ENCODE measurements at regions not wholly inside any gene's neighbourhood (a gene's known extent, or its start where the extent isn't known, plus 50 kb on each side); places are given as distances from the start of the nearest gene placed in this dataset.
"Not testable (repeated sequence)": the region's sequence is repeated elsewhere in the genome, so short reads cannot be mapped to it uniquely, and the experiment has no call there.

GRCh38 chr6:135608031-135608430, 110.5 kb upstream of the AHI1 start:
- H3K36me3 ChIP-seq (ENCODE audit: insufficient read depth, low read depth, low read length) = no peaks in the 10 kb centered on the region
- H3K27ac ChIP-seq (ENCODE audit: low read length) = no peak overlapping the region
- no peak overlapping the region for H3K4me3 ChIP-seq (ENCODE audit: low read length)
- H3K27me3 ChIP-seq (ENCODE audit: insufficient read depth, low read length) = no peaks in the 10 kb centered on the region
- no peaks in the 10 kb centered on the region for H3K4me1 ChIP-seq (ENCODE audit: insufficient read depth, low read length)
- no peak overlapping the region for H3K9ac ChIP-seq (ENCODE audit: low read depth, low read length)
- H3K9me3 ChIP-seq (ENCODE audit: insufficient read depth, low read depth, low read length) = no peaks in the 10 kb centered on the region

GRCh38 chr6:135610192-135610591, 112.7 kb upstream of the AHI1 start:
- not testable (repeated sequence) for H3K27me3 ChIP-seq (ENCODE audit: insufficient read depth, low read length); H3K4me1 ChIP-seq (ENCODE audit: insufficient read depth, low read length); H3K9ac ChIP-seq (ENCODE audit: low read depth, low read length); H3K4me3 ChIP-seq (ENCODE audit: low read length); H3K27ac ChIP-seq (ENCODE audit: low read length); H3K36me3 ChIP-seq (ENCODE audit: insufficient read depth, low read depth, low read length); H3K9me3 ChIP-seq (ENCODE audit: insufficient read depth, low read depth, low read length)

GRCh38 chr6:135616655-135617054, 119.1 kb upstream of the AHI1 start:
- Histone ChIP-seq H3K4me3 (ENCODE audit: low read length) (no peak overlapping the region), H3K27me3 (ENCODE audit: insufficient read depth, low read length) (no peaks in the 10 kb centered on the region), H3K27ac (ENCODE audit: low read length) (no peak overlapping the region), H3K4me1 (ENCODE audit: insufficient read depth, low read length) (no peaks in the 10 kb centered on the region), H3K36me3 (ENCODE audit: insufficient read depth, low read depth, low read length) (no peaks in the 10 kb centered on the region), H3K9ac (ENCODE audit: low read depth, low read length) (no peak overlapping the region), H3K9me3 (ENCODE audit: insufficient read depth, low read depth, low read length) (no peaks in the 10 kb centered on the region)

GRCh38 chr6:135617222-135617621, 119.7 kb upstream of the AHI1 start:
- Histone ChIP-seq H3K4me3 (ENCODE audit: low read length) (no peak overlapping the region), H3K9ac (ENCODE audit: low read depth, low read length) (no peak overlapping the region), H3K9me3 (ENCODE audit: insufficient read depth, low read depth, low read length) (no peaks in the 10 kb centered on the region), H3K4me1 (ENCODE audit: insufficient read depth, low read length) (no peaks in the 10 kb centered on the region), H3K27ac (ENCODE audit: low read length) (no peak overlapping the region), H3K27me3 (ENCODE audit: insufficient read depth, low read length) (no peaks in the 10 kb centered on the region), H3K36me3 (ENCODE audit: insufficient read depth, low read depth, low read length) (no peaks in the 10 kb centered on the region)

GRCh38 chr6:135622081-135622480, 124.5 kb upstream of the AHI1 start:
- no peaks in the 10 kb centered on the region for H3K27me3 ChIP-seq (ENCODE audit: insufficient read depth, low read length)
- H3K9me3 ChIP-seq (ENCODE audit: insufficient read depth, low read depth, low read length) = no peaks in the 10 kb centered on the region
- no peaks in the 10 kb centered on the region for H3K36me3 ChIP-seq (ENCODE audit: insufficient read depth, low read depth, low read length)
- H3K4me3 ChIP-seq (ENCODE audit: low read length) = no peak overlapping the region
- H3K27ac ChIP-seq (ENCODE audit: low read length) = no peak overlapping the region
- no peaks in the 10 kb centered on the region for H3K4me1 ChIP-seq (ENCODE audit: insufficient read depth, low read length)
- no peak overlapping the region for H3K9ac ChIP-seq (ENCODE audit: low read depth, low read length)

GRCh38 chr6:135623979-135624378, 126.4 kb upstream of the AHI1 start:
- H3K27ac ChIP-seq (ENCODE audit: low read length) = no peak overlapping the region
- H3K9ac ChIP-seq (ENCODE audit: low read depth, low read length) = no peak overlapping the region
- H3K27me3 ChIP-seq (ENCODE audit: insufficient read depth, low read length) = no peaks in the 10 kb centered on the region
- no peak overlapping the region for H3K4me3 ChIP-seq (ENCODE audit: low read length)
- no peaks in the 10 kb centered on the region for H3K9me3 ChIP-seq (ENCODE audit: insufficient read depth, low read depth, low read length)
- H3K36me3 ChIP-seq (ENCODE audit: insufficient read depth, low read depth, low read length) = no peaks in the 10 kb centered on the region
- no peaks in the 10 kb centered on the region for H3K4me1 ChIP-seq (ENCODE audit: insufficient read depth, low read length)

- no peak overlapping the region for H3K9ac ChIP-seq (ENCODE audit: low read depth, low read length)
- no peaks in the 10 kb centered on the region for H3K9me3 ChIP-seq (ENCODE audit: insufficient read depth, low read depth, low read length)
- H3K36me3 ChIP-seq (ENCODE audit: insufficient read depth, low read depth, low read length) = no peaks in the 10 kb centered on the region
- H3K4me1 ChIP-seq (ENCODE audit: insufficient read depth, low read length) = no peaks in the 10 kb centered on the region
- H3K27ac ChIP-seq (ENCODE audit: low read length) = no peak overlapping the region
- H3K27me3 ChIP-seq (ENCODE audit: insufficient read depth, low read length) = no peaks in the 10 kb centered on the region
- H3K4me3 ChIP-seq (ENCODE audit: low read length) = no peak overlapping the region
Measured at GRCh38 chr6:135624402-135625295, 127.1 kb upstream of the AHI1 start.

- not testable (repeated sequence) for H3K9ac ChIP-seq (ENCODE audit: low read depth, low read length); H3K36me3 ChIP-seq (ENCODE audit: insufficient read depth, low read depth, low read length); H3K4me3 ChIP-seq (ENCODE audit: low read length); H3K9me3 ChIP-seq (ENCODE audit: insufficient read depth, low read depth, low read length); H3K27me3 ChIP-seq (ENCODE audit: insufficient read depth, low read length); H3K4me1 ChIP-seq (ENCODE audit: insufficient read depth, low read length); H3K27ac ChIP-seq (ENCODE audit: low read length)
Measured at GRCh38 chr6:135626001-135626400, 128.5 kb upstream of the AHI1 start.

- Histone ChIP-seq H3K36me3 (ENCODE audit: insufficient read depth, low read depth, low read length) (no peaks in the 10 kb centered on the region), H3K4me1 (ENCODE audit: insufficient read depth, low read length) (no peaks in the 10 kb centered on the region), H3K27me3 (ENCODE audit: insufficient read depth, low read length) (no peaks in the 10 kb centered on the region), H3K27ac (ENCODE audit: low read length) (no peak overlapping the region), H3K9me3 (ENCODE audit: insufficient read depth, low read depth, low read length) (no peaks in the 10 kb centered on the region), H3K4me3 (ENCODE audit: low read length) (no peak overlapping the region), H3K9ac (ENCODE audit: low read depth, low read length) (no peak overlapping the region)
Measured at GRCh38 chr6:135627092-135627715, 129.7 kb upstream of the AHI1 start.

GRCh38 chr6:135630789-135631376, 133.3 kb upstream of the AHI1 start:
- H3K9me3 ChIP-seq (ENCODE audit: insufficient read depth, low read depth, low read length) = no peaks in the 10 kb centered on the region
- H3K27ac ChIP-seq (ENCODE audit: low read length) = no peak overlapping the region
- H3K4me1 ChIP-seq (ENCODE audit: insufficient read depth, low read length) = no peaks in the 10 kb centered on the region
- H3K36me3 ChIP-seq (ENCODE audit: insufficient read depth, low read depth, low read length) = no peaks in the 10 kb centered on the region
- no peak overlapping the region for H3K9ac ChIP-seq (ENCODE audit: low read depth, low read length)
- no peaks in the 10 kb centered on the region for H3K27me3 ChIP-seq (ENCODE audit: insufficient read depth, low read length)
- H3K4me3 ChIP-seq (ENCODE audit: low read length) = no peak overlapping the region

GRCh38 chr6:135631821-135632220, 134.3 kb upstream of the AHI1 start:
- Histone ChIP-seq H3K36me3 (ENCODE audit: insufficient read depth, low read depth, low read length) (no peaks in the 10 kb centered on the region), H3K27me3 (ENCODE audit: insufficient read depth, low read length) (no peaks in the 10 kb centered on the region), H3K4me1 (ENCODE audit: insufficient read depth, low read length) (no peaks in the 10 kb centered on the region), H3K9ac (ENCODE audit: low read depth, low read length) (no peak overlapping the region), H3K4me3 (ENCODE audit: low read length) (no peak overlapping the region), H3K9me3 (ENCODE audit: insufficient read depth, low read depth, low read length) (no peaks in the 10 kb centered on the region), H3K27ac (ENCODE audit: low read length) (no peak overlapping the region)

- H3K9me3 ChIP-seq (ENCODE audit: insufficient read depth, low read depth, low read length) = no peaks in the 10 kb centered on the region
- H3K27ac ChIP-seq (ENCODE audit: low read length) = no peak overlapping the region
- no peaks in the 10 kb centered on the region for H3K27me3 ChIP-seq (ENCODE audit: insufficient read depth, low read length)
- no peak overlapping the region for H3K4me3 ChIP-seq (ENCODE audit: low read length)
- no peak overlapping the region for H3K9ac ChIP-seq (ENCODE audit: low read depth, low read length)
- H3K36me3 ChIP-seq (ENCODE audit: insufficient read depth, low read depth, low read length) = no peaks in the 10 kb centered on the region
- no peaks in the 10 kb centered on the region for H3K4me1 ChIP-seq (ENCODE audit: insufficient read depth, low read length)
Measured at GRCh38 chr6:135633573-135633972, 136.0 kb upstream of the AHI1 start.

All from iPS-20b (cell line).